ENCODE measurements at regions not wholly inside any gene's neighbourhood (a gene's known extent, or its start where the extent isn't known, plus 50 kb on each side); places are given as distances from the start of the nearest gene placed in this dataset.

DNA sequence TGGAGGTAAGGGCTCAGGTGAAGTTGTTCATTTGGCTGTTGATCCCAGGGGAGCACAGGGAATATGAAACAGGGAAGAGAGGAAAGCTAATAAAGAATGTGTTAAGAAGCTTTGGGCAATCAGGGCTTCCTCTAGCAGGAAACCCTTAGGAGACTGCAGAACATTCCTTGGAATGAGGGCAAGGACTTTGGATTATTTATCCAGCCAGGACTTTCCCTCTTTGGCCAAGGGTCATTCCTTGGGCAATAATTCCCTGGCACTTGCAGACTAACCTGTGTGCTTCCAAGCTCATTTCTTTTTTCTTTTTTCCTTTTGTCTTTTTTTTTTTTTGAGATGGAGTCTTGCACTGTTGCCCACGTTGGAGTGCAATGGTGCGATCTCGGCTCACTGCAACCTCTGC is 209.2 kb upstream of the MAP3K1 start:
- peaks cover 9% of the 10 kb centered on the region for H3K4me1 ChIP-seq (ENCODE audit: control insufficient read depth, insufficient read depth, low read length)
- WGBS (ENCODE audit: insufficient coverage): no CpG with 5 or more reads among the region's 3 CpGs
- H3K36me3 ChIP-seq (ENCODE audit: control insufficient read depth, insufficient read depth, low read length): no peaks in the 10 kb centered on the region
- H3K9me3 ChIP-seq (ENCODE audit: control insufficient read depth, insufficient read depth, low read length): no peaks in the 10 kb centered on the region
- no peak overlapping the region for H3K27ac ChIP-seq (ENCODE audit: low read depth, low read length)
- no peak for DNase-seq (ENCODE audit: low read depth in 4 of 6, low spot score in 6 of 6)
- H3K4me3 ChIP-seq (ENCODE audit: low read depth, low read length): no peak overlapping the region
- H3K27me3 ChIP-seq (ENCODE audit: control insufficient read depth, insufficient read depth, low read length): no peaks in the 10 kb centered on the region

DNA sequence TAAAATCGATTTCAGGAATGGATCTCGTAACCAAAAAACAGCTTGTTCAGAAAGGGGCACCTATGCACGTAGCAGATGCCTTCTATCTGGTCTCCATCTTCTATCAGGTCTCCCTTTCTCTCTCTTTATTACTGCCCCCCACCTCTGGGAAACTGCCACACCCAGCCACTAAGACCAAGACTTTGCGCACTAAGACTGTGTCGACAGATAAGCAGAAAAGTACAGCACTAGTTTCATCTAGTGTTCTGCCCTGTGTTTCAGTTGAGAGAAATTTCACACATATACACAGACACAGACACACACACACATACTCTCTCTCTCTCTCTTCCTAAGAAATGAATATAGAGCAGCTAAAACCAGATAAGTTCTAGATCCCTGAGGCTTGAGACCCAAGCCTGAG is 210.1 kb upstream of the MAP3K1 start:
- Histone ChIP-seq H3K27ac (ENCODE audit: low read depth, low read length) (no peak overlapping the region), H3K36me3 (ENCODE audit: control insufficient read depth, insufficient read depth, low read length) (no peaks in the 10 kb centered on the region), H3K27me3 (ENCODE audit: control insufficient read depth, insufficient read depth, low read length) (no peaks in the 10 kb centered on the region), H3K4me1 (ENCODE audit: control insufficient read depth, insufficient read depth, low read length) (peaks cover 9% of the 10 kb centered on the region), H3K4me3 (ENCODE audit: low read depth, low read length) (no peak overlapping the region), H3K9me3 (ENCODE audit: control insufficient read depth, insufficient read depth, low read length) (no peaks in the 10 kb centered on the region)
- WGBS (ENCODE audit: insufficient coverage): 99% methylated on average over 5 of the region's 5 CpGs
- DNase-seq (ENCODE audit: low read depth in 4 of 6, low spot score in 6 of 6): no peak

DNA sequence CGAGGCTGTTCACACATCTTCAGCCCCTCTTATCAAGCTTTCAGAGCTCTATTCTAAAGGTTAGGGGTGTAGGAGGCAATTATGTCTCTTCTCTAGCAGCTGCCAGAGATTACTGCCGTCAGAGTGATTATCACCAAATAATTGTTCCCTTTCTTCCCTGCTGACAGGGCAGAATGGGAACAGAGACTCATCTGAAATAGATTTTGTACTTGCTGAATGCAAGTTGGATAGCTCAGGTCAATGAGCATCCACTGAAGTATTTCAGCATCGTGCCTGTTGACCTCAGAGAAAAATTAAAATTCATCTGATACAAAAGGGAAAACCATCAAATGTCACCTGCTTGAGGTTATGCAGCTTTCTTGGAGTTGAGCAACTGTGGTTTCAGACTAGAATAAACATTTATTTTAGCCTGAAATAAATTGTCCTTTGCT is 213.7 kb upstream of the MAP3K1 start:
- H3K27me3 ChIP-seq (ENCODE audit: control insufficient read depth, insufficient read depth, low read length): no peaks in the 10 kb centered on the region
- peak in 1 of 6 donors; percentile 34 for DNase-seq (ENCODE audit: low read depth in 4 of 6, low spot score in 6 of 6)
- WGBS (ENCODE audit: insufficient coverage): no CpG with 5 or more reads among the region's 3 CpGs
- H3K27ac ChIP-seq (ENCODE audit: low read depth, low read length): no peak overlapping the region
- H3K4me3 ChIP-seq (ENCODE audit: low read depth, low read length): no peak overlapping the region
- H3K4me1 ChIP-seq (ENCODE audit: control insufficient read depth, insufficient read depth, low read length): no peaks in the 10 kb centered on the region
- H3K36me3 ChIP-seq (ENCODE audit: control insufficient read depth, insufficient read depth, low read length): no peaks in the 10 kb centered on the region
- H3K9me3 ChIP-seq (ENCODE audit: control insufficient read depth, insufficient read depth, low read length): no peaks in the 10 kb centered on the region

DNA sequence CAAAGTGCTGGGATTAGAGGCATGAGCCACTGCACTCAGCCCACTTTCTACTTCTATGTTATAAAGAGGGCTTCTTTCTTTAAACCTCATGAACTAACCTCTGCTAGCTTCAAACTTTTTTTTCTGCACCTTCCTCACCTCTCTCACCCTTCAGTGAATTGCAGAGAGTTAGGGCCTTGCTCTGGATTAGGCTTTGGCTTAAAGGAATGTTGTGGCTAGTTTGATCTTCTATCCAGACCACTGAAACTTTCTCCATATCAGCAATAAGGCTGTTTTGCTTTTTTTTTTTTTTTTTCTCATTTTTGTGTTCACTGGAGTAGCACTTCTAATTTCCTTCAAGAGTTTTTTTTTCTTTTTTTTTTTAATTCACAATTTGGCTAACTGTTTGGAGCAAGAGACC is 216.4 kb upstream of the MAP3K1 start:
- Histone ChIP-seq H3K27me3 (ENCODE audit: control insufficient read depth, insufficient read depth, low read length) (no peaks in the 10 kb centered on the region), H3K9me3 (ENCODE audit: control insufficient read depth, insufficient read depth, low read length) (no peaks in the 10 kb centered on the region), H3K36me3 (ENCODE audit: control insufficient read depth, insufficient read depth, low read length) (no peaks in the 10 kb centered on the region), H3K4me1 (ENCODE audit: control insufficient read depth, insufficient read depth, low read length) (no peaks in the 10 kb centered on the region), H3K4me3 (ENCODE audit: low read depth, low read length) (no peak overlapping the region), H3K27ac (ENCODE audit: low read depth, low read length) (no peak overlapping the region)
- no peak for DNase-seq (ENCODE audit: low read depth in 4 of 6, low spot score in 6 of 6)

DNA sequence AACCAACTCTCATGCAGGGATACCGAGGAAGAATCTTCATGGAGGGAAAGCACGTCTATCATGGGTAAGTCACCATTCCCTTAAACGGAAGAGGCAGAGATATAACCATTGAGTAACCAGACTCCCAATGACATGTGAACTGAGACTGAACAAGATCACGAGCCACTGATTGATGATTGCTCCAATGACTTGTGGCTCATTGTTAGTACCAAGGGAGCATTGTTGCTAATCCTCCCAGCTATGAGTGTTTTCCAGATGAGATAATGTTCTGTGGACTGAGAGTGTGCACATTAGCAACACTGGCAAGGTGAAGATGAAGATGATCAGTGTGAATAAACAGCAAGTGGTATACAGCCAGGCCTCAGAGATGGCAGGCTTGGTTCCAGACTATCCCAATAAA is 219.2 kb upstream of the MAP3K1 start:
- H3K9me3 ChIP-seq (ENCODE audit: control insufficient read depth, insufficient read depth, low read length): no peaks in the 10 kb centered on the region
- 85% methylated on average over 3 of the region's 4 CpGs for WGBS (ENCODE audit: insufficient coverage)
- DNase-seq (ENCODE audit: low read depth in 4 of 6, low spot score in 6 of 6): no peak
- no peaks in the 10 kb centered on the region for H3K4me1 ChIP-seq (ENCODE audit: control insufficient read depth, insufficient read depth, low read length)
- H3K4me3 ChIP-seq (ENCODE audit: low read depth, low read length): no peak overlapping the region
- H3K27me3 ChIP-seq (ENCODE audit: control insufficient read depth, insufficient read depth, low read length): no peaks in the 10 kb centered on the region
- no peak overlapping the region for H3K27ac ChIP-seq (ENCODE audit: low read depth, low read length)
- no peaks in the 10 kb centered on the region for H3K36me3 ChIP-seq (ENCODE audit: control insufficient read depth, insufficient read depth, low read length)

DNA sequence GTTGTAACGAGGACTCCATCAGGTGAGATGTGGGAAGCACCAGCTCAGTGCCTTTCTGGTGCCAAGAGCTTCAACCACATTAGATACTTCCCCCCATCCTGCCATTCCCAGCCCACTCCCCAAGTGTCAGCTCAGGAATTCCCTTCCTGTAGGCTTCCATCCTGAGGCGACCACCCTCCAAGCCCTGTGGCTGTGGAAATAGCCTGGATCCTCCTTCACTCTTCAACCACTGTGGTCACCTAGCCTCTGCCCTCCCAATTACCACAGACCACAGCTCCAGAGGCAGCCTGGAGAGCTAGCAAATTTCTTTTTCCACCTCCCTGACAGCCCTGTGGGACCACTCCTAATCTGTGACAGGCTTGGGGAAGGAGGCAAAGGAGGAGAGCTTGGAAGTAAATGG is 219.8 kb upstream of the MAP3K1 start:
- no peaks in the 10 kb centered on the region for H3K4me1 ChIP-seq (ENCODE audit: control insufficient read depth, insufficient read depth, low read length)
- H3K4me3 ChIP-seq (ENCODE audit: low read depth, low read length): no peak overlapping the region
- no peak for DNase-seq (ENCODE audit: low read depth in 4 of 6, low spot score in 6 of 6)
- no peaks in the 10 kb centered on the region for H3K27me3 ChIP-seq (ENCODE audit: control insufficient read depth, insufficient read depth, low read length)
- H3K36me3 ChIP-seq (ENCODE audit: control insufficient read depth, insufficient read depth, low read length): no peaks in the 10 kb centered on the region
- 100% methylated on average over 2 of the region's 2 CpGs for WGBS (ENCODE audit: insufficient coverage)
- H3K27ac ChIP-seq (ENCODE audit: low read depth, low read length): no peak overlapping the region
- no peaks in the 10 kb centered on the region for H3K9me3 ChIP-seq (ENCODE audit: control insufficient read depth, insufficient read depth, low read length)

DNA sequence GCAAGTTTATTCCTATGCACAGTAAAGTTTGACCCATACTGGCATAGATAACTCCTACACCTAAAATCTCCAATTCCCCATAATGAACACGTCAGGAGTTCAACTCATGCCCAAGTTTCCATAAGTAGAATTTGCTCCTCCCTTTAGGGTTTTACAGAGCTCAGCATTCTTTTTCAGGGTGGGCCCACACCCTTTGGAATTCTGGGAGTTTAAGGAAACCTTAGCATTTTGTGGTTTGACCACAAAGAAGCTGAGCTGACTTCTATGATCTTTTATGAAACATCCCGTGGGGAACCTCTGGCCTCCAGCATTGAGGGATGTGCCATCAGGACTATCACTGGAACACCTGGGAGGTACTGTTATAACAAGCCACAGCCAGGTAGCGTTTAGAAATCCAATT is 220.6 kb upstream of the MAP3K1 start:
- no peak for DNase-seq (ENCODE audit: low read depth in 4 of 6, low spot score in 6 of 6)
- Histone ChIP-seq H3K4me1 (ENCODE audit: control insufficient read depth, insufficient read depth, low read length) (no peaks in the 10 kb centered on the region), H3K27ac (ENCODE audit: low read depth, low read length) (no peak overlapping the region), H3K27me3 (ENCODE audit: control insufficient read depth, insufficient read depth, low read length) (no peaks in the 10 kb centered on the region), H3K9me3 (ENCODE audit: control insufficient read depth, insufficient read depth, low read length) (no peaks in the 10 kb centered on the region), H3K36me3 (ENCODE audit: control insufficient read depth, insufficient read depth, low read length) (no peaks in the 10 kb centered on the region), H3K4me3 (ENCODE audit: low read depth, low read length) (no peak overlapping the region)
- 91% methylated on average over 3 of the region's 3 CpGs for WGBS (ENCODE audit: insufficient coverage)

DNA sequence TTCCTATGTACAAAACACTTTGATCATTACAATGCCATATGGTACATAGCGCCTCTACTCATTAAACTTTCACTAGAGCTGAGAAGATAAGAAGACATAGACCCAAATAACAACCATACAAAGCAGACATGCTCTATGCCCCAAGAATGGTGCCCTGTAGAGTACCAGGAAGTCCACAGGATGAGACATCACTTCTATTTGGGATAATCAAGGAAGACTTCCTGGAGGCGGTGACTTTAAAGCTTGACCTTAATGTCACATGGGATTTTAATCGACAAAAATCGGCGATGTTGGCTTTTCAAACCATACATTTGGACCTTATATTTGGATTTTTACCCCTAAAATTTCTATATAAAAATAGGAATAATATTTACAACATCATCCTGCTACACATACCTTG is 224.3 kb upstream of the MAP3K1 start:
- H3K36me3 ChIP-seq (ENCODE audit: control insufficient read depth, insufficient read depth, low read length): no peaks in the 10 kb centered on the region
- no peak for DNase-seq (ENCODE audit: low read depth in 4 of 6, low spot score in 6 of 6)
- no peaks in the 10 kb centered on the region for H3K9me3 ChIP-seq (ENCODE audit: control insufficient read depth, insufficient read depth, low read length)
- no peak overlapping the region for H3K4me3 ChIP-seq (ENCODE audit: low read depth, low read length)
- no peaks in the 10 kb centered on the region for H3K27me3 ChIP-seq (ENCODE audit: control insufficient read depth, insufficient read depth, low read length)
- H3K4me1 ChIP-seq (ENCODE audit: control insufficient read depth, insufficient read depth, low read length): peaks cover 19% of the 10 kb centered on the region
- 100% methylated on average over 1 of the region's 5 CpGs for WGBS (ENCODE audit: insufficient coverage)
- H3K27ac ChIP-seq (ENCODE audit: low read depth, low read length): no peak overlapping the region

DNA sequence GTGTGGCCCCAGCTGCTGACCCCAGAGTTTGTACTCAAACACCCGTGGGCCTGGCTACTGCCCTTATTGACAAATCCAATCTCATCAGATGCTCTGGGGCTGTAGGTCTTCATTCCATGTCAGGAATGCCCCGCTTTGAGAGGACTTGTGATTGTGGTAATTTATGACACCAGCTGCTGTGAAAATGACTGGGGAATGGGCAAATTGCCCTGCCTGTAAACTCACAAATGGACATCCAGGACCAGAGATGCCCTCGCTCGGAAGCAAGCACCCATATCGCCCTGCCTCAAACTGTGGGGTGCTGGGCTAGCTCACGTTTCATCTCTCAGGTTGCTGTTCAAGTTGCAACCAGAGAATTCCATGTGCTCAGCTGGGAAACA is 225.9 kb upstream of the MAP3K1 start:
- WGBS (ENCODE audit: insufficient coverage): 57% methylated on average over 3 of the region's 6 CpGs
- peaks cover 22% of the 10 kb centered on the region for H3K4me1 ChIP-seq (ENCODE audit: control insufficient read depth, insufficient read depth, low read length)

DNA sequence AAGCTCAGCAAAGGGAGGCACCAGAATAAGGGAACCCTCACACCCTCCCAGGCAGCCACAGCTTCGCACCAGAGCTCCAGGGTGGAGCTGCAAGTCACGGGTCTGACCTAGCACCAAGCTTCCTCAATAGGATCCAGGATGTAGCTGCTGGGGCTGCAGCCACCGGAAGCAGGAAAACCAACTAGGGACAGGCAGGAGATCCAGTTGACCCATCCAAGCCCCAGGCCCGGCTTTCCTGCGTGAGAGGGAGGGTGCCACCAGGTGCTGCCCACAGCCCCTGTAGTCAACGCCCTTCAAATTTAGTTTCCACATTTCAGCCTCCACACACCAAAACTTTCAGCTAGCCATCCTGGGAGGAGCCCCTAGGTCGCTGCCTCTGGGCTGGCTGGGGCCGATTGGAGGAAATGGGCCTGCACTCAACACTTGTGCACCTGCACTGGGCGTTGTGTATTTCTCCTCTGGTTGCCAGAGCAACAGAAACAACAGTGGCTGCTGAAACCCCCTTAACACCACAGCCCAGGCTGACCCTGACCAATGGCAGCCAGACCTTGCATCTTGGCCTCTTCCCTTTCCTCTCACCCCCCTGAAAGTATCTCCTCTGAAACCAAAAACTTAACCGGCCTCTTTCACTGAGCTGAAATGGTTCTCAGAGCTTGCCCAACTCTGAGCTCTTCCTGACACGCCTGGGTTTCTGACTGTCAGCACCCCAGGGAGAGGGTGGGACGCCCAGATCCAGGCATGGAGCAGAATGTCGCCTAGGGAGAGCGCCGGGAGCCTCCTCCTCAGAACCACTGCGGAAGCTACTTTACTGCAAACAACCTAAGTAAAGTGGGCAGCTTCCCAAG is 226.5 kb upstream of the MAP3K1 start:
- Histone ChIP-seq H3K27ac (ENCODE audit: low read depth, low read length) (no peak overlapping the region), H3K36me3 (ENCODE audit: control insufficient read depth, insufficient read depth, low read length) (no peaks in the 10 kb centered on the region), H3K4me3 (ENCODE audit: low read depth, low read length) (no peak overlapping the region), H3K27me3 (ENCODE audit: control insufficient read depth, insufficient read depth, low read length) (no peaks in the 10 kb centered on the region), H3K4me1 (ENCODE audit: control insufficient read depth, insufficient read depth, low read length) (peaks cover 22% of the 10 kb centered on the region), H3K9me3 (ENCODE audit: control insufficient read depth, insufficient read depth, low read length) (peaks cover 3% of the 10 kb centered on the region)
- WGBS (ENCODE audit: insufficient coverage): 73% methylated on average over 16 of the region's 16 CpGs
- DNase-seq (ENCODE audit: low read depth in 4 of 6, low spot score in 6 of 6): no peak

More for the DNA sequence above, 225.9 kb upstream of the MAP3K1 start:
- no peaks in the 10 kb centered on the region for H3K27me3 ChIP-seq (ENCODE audit: control insufficient read depth, insufficient read depth, low read length)
- H3K36me3 ChIP-seq (ENCODE audit: control insufficient read depth, insufficient read depth, low read length): no peaks in the 10 kb centered on the region
- DNase-seq (ENCODE audit: low read depth in 4 of 6, low spot score in 6 of 6): peak in 2 of 6 donors; percentile 26 to 32
- no peak overlapping the region for H3K4me3 ChIP-seq (ENCODE audit: low read depth, low read length)
- no peak overlapping the region for H3K27ac ChIP-seq (ENCODE audit: low read depth, low read length)
- H3K9me3 ChIP-seq (ENCODE audit: control insufficient read depth, insufficient read depth, low read length): peaks cover under 1% of the 10 kb centered on the region

Measured in spinal cord (tissue), 9 donors.